GM19239 (cell line): ENCODE measurements at regions not wholly inside any gene's neighbourhood (a gene's known extent, or its start where the extent isn't known, plus 50 kb on each side); places are given as distances from the start of the nearest gene placed in this dataset.
"Not testable (repeated sequence)": the region's sequence is repeated elsewhere in the genome, so short reads cannot be mapped to it uniquely, and the experiment has no call there.

Experiments
- DNase-seq: peaks from one replicate; pipeline ENCODE4 v3.0.0; 2011; ENCODE audit warnings: low spot score; ENCODE audit not compliant: insufficient read length
- FAIRE-seq: peaks from 2 replicates; lab custom pipeline; 2011; peaks lifted over from hg19 to GRCh38; lab: Jason Lieb, UNC

DNA sequence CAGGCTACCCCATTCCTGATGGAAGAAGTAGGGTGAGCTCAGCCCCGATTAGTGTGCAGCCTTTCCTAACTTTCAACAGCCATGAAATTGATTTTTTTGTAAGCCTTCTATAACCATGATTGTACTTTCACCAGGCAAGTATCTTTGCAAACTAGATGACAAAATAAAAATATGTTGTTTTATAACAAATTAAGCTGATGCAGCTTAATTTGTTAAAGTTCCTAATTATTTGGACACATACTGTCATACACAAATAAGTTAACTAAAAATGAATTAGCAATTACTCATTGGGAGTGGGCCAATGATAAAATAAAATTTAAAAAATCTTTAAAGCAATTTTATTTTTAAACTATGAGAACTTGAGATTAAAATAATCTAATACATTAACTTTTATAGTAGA is 113.1 kb upstream of the FANCL start:
- no peak for DNase-seq
- FAIRE-seq, result no peak

DNA sequence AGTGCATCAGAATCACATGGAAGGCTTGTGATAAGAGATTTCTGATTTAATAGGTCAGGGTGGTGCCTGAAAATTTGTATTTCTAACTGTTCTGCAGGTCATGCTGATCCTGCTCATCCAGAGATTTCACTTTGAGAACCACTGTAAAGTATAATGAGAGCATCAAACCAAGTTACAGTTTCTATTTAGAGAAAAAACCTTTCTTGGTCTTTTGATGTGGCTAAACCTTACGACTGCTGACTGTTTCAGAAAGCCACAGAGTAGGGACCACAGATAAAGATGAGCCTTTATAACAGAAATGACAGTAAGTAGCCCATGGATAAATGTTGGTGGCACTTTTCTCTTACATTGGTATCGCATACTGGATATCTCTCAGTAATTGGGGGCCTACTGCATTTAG is 109.4 kb upstream of the FANCL start:
- no peak for DNase-seq
- FAIRE-seq, result no peak

DNA sequence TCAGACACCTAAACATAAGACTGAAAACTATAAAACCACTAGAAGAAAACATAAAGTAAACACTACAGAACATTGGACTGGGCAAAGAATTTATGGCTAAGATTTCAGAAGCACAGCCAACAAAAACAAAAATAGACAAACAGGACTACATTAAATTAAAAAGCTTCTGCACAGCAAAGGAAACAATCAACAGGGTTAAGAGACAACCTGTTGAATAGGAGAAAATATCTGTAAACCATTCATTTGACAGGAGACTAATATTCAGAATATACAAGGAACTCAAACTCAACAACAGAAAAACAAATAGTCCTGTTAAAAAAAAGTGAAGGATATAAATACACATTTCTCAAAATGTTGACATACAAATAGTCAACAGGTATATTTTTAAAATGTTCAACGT is 106.7 kb upstream of the FANCL start:
- no peak for FAIRE-seq
- DNase-seq, result no peak

- DNase-seq (no peak), FAIRE-seq (no peak)
Observed at GRCh38 chr2:58341047-58341446, 99.9 kb upstream of the FANCL start.

- no peak for DNase-seq
- no peak for FAIRE-seq
Observed at GRCh38 chr2:58339548-58340243, 98.6 kb upstream of the FANCL start.

DNA sequence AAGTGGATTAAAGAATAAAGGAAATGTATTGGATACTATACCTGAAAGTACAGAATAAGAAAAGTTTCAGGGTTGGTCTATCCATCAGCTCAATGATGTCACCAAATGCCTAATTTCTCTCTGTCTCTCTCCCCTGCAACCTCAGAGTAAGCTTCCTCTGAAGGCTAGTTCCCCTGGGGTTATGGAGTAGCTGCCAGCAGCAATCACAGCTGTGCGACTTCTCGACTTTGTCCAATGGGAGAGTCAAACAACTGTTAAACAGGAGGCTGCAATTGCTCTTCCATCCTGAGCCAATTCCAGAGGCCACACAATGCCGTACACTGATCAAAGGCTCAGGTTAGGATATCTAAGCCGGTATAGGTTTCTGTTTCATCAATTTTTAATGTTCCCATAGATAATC is 95.3 kb upstream of the FANCL start:
- no peak for DNase-seq
- FAIRE-seq, result no peak

DNA sequence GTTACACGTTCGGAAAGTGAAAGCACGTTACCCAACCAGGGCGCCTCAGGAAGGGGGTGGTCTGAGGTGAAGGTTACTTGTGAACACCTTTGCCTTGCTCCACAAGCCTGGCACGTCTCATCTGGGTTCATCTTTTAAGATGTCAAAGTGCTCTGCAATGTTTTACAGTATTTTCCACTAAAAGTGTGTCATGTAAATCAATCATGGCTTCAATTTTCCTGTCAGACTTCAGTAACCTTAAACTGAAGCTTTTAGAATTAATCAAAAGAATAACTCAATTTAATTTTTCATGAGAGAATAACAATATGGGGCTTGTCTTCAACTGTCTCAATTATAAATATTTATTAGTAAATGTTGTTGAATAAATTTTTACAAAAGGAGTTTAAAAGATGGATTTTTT is 93.3 kb upstream of the FANCL start:
- no peak for FAIRE-seq
- DNase-seq, result no peak

- not testable (repeated sequence) for FAIRE-seq, DNase-seq
Observed at GRCh38 chr2:58325296-58325895, 84.3 kb upstream of the FANCL start.

DNA sequence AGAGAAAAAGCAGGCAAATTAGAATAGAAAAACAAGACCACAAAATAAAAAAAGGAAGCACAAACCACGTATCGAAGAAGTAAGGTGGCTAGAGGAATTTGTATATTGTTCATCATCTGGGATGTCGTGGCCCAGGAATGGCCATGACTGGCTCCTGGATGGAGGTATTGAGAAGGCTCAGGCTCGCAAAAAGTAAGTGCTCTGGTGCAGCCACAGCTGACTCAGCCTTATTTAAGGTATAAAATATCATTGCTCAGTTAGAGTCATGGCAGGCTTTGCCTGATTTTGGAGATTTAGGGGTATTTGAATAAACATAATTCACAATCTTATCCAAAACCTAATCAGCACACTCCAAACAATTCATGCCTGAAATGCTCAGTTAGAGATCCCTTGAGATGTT is 78.4 kb upstream of the FANCL start:
- FAIRE-seq (no peak), DNase-seq (no peak)

- not testable (repeated sequence) for DNase-seq, FAIRE-seq
Observed at GRCh38 chr2:58318949-58319348, 77.8 kb upstream of the FANCL start.

DNA sequence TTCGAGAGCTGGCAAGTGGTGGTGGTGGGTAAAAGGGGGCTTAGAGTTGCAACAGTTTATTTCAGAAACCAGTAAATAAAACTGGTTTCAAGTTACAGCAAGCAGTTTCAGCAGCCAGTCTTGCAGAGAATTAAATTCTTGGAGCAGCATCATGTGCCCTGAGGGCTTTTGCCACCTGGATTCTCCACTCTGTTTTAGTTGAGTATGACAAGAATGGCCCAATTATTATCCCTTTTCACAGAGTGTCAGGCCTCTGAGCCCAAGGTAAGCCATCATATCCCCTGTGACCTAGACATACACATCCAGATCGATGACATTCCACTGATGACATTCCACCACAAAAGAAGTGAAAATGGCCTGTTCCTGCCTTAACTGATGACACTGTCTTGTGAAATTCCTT is 72.8 kb upstream of the FANCL start:
- FAIRE-seq (no peak), DNase-seq (no peak)

DNA sequence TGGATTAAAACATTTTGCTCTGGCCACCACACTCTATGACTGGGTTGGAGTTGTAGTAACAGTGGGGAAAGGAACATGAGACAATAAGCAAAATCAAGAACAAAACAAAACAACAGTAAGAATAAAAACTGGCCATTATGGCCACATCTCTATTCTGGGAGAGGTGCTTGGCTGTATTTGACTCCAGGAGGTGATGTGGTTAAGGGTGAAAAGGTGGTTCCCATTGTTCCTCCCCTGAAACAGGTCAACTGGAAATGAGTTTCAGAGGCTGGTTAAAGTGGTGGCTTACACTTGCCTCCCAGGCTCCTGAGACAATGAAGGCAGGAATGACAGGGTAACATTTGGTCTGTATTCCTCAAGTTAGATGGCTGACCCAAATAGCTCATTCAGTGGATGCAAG is 67.3 kb upstream of the FANCL start:
- no peak for FAIRE-seq
- no peak for DNase-seq

DNA sequence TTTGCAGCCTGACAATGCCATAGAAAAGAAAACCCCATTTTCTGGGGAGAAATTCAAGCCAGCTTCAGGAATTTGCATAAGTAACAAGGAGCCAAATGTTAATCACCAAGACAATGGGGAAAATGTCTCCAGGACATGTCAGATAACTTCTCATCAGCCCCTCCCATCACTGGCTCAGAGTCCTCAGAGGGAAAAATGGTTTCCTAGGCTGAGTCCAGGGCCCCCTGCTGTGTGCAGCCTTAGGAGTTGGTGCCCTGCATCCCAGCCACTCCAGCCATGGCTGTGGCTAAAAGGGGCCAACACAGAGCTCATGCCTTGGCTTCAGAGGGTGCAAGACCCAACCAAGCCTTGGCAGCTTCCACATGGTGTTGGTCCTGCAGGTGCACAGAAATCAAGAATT is 63.7 kb upstream of the FANCL start:
- FAIRE-seq, result no peak
- no peak for DNase-seq

DNA sequence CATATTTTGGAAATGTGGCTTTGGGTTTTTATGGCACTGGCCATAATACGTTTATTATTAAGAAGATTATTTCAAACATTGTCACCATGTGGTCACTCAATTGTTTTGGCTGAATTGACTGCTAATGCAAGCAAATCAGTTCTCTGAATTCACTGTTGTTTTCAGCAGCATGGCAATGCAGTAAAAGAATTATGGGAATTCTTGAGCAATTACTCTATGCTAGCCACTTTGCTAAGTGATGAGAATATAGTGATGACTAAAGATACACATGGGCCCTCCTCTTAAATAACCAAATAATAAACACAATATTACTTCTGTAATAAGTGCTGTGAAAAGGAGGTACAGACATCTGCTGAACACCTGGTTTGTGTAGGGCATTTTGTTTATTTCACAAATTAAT is 58.0 kb upstream of the FANCL start:
- FAIRE-seq (no peak), DNase-seq (no peak)

GRCh38 chr2:58293056-58293455 is 51.9 kb upstream of the FANCL start:
- no peak for FAIRE-seq
- DNase-seq, result no peak

DNA sequence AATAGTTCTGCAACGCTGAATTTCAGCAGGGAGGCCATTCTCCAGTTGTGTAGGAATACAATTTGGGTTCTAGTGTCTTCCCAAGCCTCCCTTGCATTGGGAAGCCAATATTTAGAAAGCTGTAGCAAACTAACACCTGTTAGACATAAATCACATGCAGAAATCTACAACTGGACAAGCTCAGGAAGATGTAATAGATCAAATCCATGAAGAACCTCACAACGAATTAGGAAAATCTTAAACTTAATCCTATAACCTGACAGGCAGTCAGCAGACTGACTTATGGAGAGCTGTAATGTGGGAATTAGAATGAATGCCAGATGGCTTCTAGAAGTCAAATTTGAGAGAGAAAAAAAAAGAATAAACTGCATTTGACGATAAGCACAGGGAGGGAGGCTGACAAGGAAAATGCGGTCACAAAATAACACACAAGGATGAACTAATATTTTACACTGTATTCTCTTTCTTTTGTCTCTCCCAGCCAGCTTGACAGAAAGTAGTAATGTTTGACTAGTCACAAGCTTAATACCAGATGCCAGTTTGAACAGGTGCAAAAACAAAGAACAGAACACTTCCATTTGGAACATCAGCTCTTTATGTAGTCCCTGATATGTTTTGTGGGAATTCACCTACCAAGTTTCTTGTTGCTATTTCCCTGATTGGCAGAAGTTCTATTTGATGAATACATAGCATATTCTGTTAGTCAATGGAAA is 50.8 kb upstream of the FANCL start:
- no peak for DNase-seq
- no peak for FAIRE-seq
